NCI-H2029 treated with DMSO at 0.1 percent for 48 hours (cell line): ENCODE measurements at regions not wholly inside any gene's neighbourhood (a gene's known extent, or its start where the extent isn't known, plus 50 kb on each side); places are given as distances from the start of the nearest gene placed in this dataset.
"Not testable (repeated sequence)": the region's sequence is repeated elsewhere in the genome, so short reads cannot be mapped to it uniquely, and the experiment has no call there.

Experiments
- DNase-seq: peaks from one replicate; lab custom pipeline; 2025; lab: John Stamatoyannopoulos, UW

GRCh38 chr18:59800897-59801296 is 98.9 kb upstream of the PMAIP1 start:
- DNase-seq: no peak

GRCh38 chr18:59799383-59800015 is 100.3 kb upstream of the PMAIP1 start:
- DNase-seq: no peak

- DNase-seq: no peak
Observed at GRCh38 chr18:59795882-59796281, 98.7 kb upstream of the CCBE1 start.

- DNase-seq: no peak
Observed at GRCh38 chr18:59792353-59792752, 95.1 kb upstream of the CCBE1 start.

GRCh38 chr18:59790346-59790936 is 93.2 kb upstream of the CCBE1 start:
- not testable (repeated sequence) for DNase-seq

GRCh38 chr18:59788791-59789106 is 91.5 kb upstream of the CCBE1 start:
- no peak for DNase-seq

GRCh38 chr18:59787998-59788790 is 91.0 kb upstream of the CCBE1 start:
- DNase-seq: no peak

GRCh38 chr18:59784694-59785093 is 87.5 kb upstream of the CCBE1 start:
- no peak for DNase-seq

- no peak for DNase-seq
Observed at GRCh38 chr18:59783138-59783537, 85.9 kb upstream of the CCBE1 start.

GRCh38 chr18:59779979-59780378 is 82.8 kb upstream of the CCBE1 start:
- DNase-seq: no peak

GRCh38 chr18:59778434-59778833 is 81.2 kb upstream of the CCBE1 start:
- no peak for DNase-seq

GRCh38 chr18:59777636-59778035 is 80.4 kb upstream of the CCBE1 start:
- DNase-seq: no peak

- DNase-seq: no peak
Observed at GRCh38 chr18:59769129-59769865, 72.1 kb upstream of the CCBE1 start.

- DNase-seq: no peak
Observed at GRCh38 chr18:59768409-59768808, 71.2 kb upstream of the CCBE1 start.

- DNase-seq: no peak
Observed at GRCh38 chr18:59767732-59768131, 70.5 kb upstream of the CCBE1 start.

- DNase-seq: no peak
Observed at GRCh38 chr18:59765343-59765742, 68.1 kb upstream of the CCBE1 start.

GRCh38 chr18:59764281-59764680 is 67.1 kb upstream of the CCBE1 start:
- DNase-seq: no peak

- no peak for DNase-seq
Observed at GRCh38 chr18:59763541-59764136, 66.4 kb upstream of the CCBE1 start.

GRCh38 chr18:59760619-59761600 is 63.7 kb upstream of the CCBE1 start:
- no peak for DNase-seq

GRCh38 chr18:59760212-59760611 is 63.0 kb upstream of the CCBE1 start:
- no peak for DNase-seq

- DNase-seq: no peak
Observed at GRCh38 chr18:59758837-59759236, 61.6 kb upstream of the CCBE1 start.
